CD8-positive, alpha-beta memory T cell (primary cell): ENCODE measurements at regions not wholly inside any gene's neighbourhood (a gene's known extent, or its start where the extent isn't known, plus 50 kb on each side); places are given as distances from the start of the nearest gene placed in this dataset.

Experiments
- CTCF ChIA-PET: fragments of 350-600 bp; sonication (Branson Sonifier 250); formaldehyde crosslinking; loops from one replicate; lab custom pipeline; 2021; ENCODE audit warnings: antibody characterized with exemption; lab: Charles Lee
- POLR2A ChIA-PET: fragments of 350-600 bp; sonication (Branson Sonifier 250); formaldehyde crosslinking; loops from one replicate; lab custom pipeline; 2021; ENCODE audit warnings: antibody characterized with exemption; lab: Charles Lee
- DNase-seq, 5 donors: peaks; one replicate each; pipeline versions ENCODE4 v3.0.0 to v3.0.0-alpha.2; 2020 to 2022; ENCODE audit warnings: mixed read lengths in 1 of 5
- H3K27ac ChIP-seq: one replicate; pipeline ENCODE4 v1.7.0; 2013; ENCODE audit warnings: low read depth, mild to moderate bottlenecking, low read length, moderate library complexity
- H3K27me3 ChIP-seq: 2 replicates; pipeline ENCODE4 v1.7.0; 2013; ENCODE audit warnings: low read length, mild to moderate bottlenecking; ENCODE audit not compliant: insufficient read depth, poor library complexity, severe bottlenecking
- H3K36me3 ChIP-seq: 2 replicates; pipeline ENCODE4 v1.7.0; 2013; ENCODE audit warnings: mild to moderate bottlenecking, low read length, moderate library complexity; ENCODE audit not compliant: insufficient read depth
- H3K4me1 ChIP-seq: 2 replicates; pipeline ENCODE4 v1.7.0; 2013; ENCODE audit warnings: mild to moderate bottlenecking, low read length, moderate library complexity; ENCODE audit not compliant: insufficient read depth
- H3K4me3 ChIP-seq: 2 replicates; pipeline ENCODE4 v1.7.0; 2013; ENCODE audit warnings: mild to moderate bottlenecking, low read length
- H3K9me3 ChIP-seq: 2 replicates; pipeline ENCODE4 v1.7.0; 2013; ENCODE audit warnings: mild to moderate bottlenecking, low read length
- H3K27ac Mint-ChIP-seq, 8 donors: one replicate each; pipeline ENCODE4 v1.8.0; 2020 to 2021; ENCODE audit warnings: mixed read lengths in 8 of 8, mild to moderate bottlenecking in 6 of 8, inconsistent platforms in 3 of 8, moderate library complexity in 3 of 8
- H3K27me3 Mint-ChIP-seq, 2 donors: one replicate each; pipeline ENCODE4 v1.8.0; 2020 to 2021; ENCODE audit warnings: mixed read lengths in 2 of 2, mild to moderate bottlenecking in 1 of 2, moderate library complexity in 1 of 2
- H3K36me3 Mint-ChIP-seq, 3 donors: one replicate each; pipeline ENCODE4 v1.8.0; 2020 to 2021; ENCODE audit warnings: mixed read lengths in 3 of 3, inconsistent platforms in 1 of 3, mild to moderate bottlenecking in 1 of 3
- H3K4me1 Mint-ChIP-seq, 3 donors: one replicate each; pipeline ENCODE4 v1.8.0; 2020 to 2021; ENCODE audit warnings: mixed read lengths in 3 of 3, inconsistent platforms in 1 of 3, mild to moderate bottlenecking in 1 of 3
- H3K4me3 Mint-ChIP-seq, 7 donors: one replicate each; pipeline ENCODE4 v1.8.0; 2020 to 2021; ENCODE audit warnings: mixed read lengths in 7 of 7, mild to moderate bottlenecking in 6 of 7, moderate library complexity in 4 of 7, inconsistent platforms in 2 of 7
- H3K9me3 Mint-ChIP-seq, 5 donors: one replicate each; pipeline ENCODE4 v1.8.0; 2020 to 2022; ENCODE audit warnings: mixed read lengths in 5 of 5, mild to moderate bottlenecking in 3 of 5, moderate library complexity in 2 of 5, inconsistent platforms in 1 of 5

DNA sequence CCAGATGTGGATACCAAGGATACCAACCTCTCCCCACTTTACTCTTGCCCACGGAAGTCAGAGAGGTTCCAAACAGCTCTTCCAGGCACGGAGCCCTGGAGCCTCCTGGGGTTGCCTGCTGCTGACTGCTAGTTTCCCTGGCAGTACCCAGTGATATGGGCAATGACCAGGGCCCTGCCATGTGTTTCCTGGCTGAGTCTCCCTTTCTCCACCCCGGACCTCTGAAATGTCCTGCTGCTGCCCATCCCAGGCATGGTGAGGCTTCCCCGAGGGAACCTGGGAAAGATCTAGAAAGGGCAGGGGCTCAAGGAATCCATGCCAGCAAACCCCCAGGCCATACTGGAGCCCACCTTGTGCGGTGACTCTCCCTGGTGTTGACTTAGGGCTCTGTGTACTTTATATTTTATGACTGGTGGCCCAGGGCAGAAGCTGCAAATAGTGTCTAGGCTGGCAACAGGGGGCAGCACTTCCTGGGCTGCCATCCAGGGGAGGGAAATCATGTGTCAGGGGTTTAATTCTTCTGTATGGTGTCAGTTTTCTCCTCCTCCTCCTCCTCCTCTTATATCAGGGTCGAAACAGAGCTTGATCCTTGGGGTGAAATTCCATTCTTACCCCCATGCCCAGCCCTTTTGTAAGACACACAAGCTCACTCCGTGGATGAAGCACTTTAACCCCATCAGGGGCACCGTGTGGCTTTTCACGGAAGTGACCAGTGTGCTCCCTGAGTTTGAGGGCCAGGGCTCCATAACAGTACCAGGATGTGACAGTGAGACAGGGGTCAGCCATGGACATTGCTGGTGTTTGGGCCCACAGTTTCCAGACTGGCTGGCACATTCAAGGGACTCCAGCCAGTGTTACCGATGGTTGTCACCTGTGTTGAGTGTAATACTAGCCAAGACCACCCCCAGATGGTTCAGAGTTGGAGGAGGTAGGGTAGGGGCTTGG, 62.4 kb upstream of the GDF10 start:
- H3K27ac ChIP-seq, result no peak overlapping the region
- CTCF ChIA-PET, result no interaction called here
- no peaks in the 10 kb centered on the region for H3K36me3 Mint-ChIP-seq
- H3K4me1 ChIP-seq, result no peaks in the 10 kb centered on the region
- H3K4me3 ChIP-seq, result no peak overlapping the region
- H3K36me3 ChIP-seq, result no peaks in the 10 kb centered on the region
- no peaks in the 10 kb centered on the region for H3K9me3 ChIP-seq
- POLR2A ChIA-PET, result no interaction called here
- peaks cover 0 to 6% (median 0%) of the 10 kb centered on the region in 5 donors for H3K9me3 Mint-ChIP-seq
- H3K4me3 Mint-ChIP-seq, result no peak overlapping the region
- peaks cover 0 to 4% of the 10 kb centered on the region in 2 donors for H3K27me3 Mint-ChIP-seq
- peak overlapping the region in 2 of 8 donors; percentile 64 to 75 for H3K27ac Mint-ChIP-seq
- DNase-seq, result no peak
- no peaks in the 10 kb centered on the region for H3K27me3 ChIP-seq
- peaks cover 0 to 4% (median 3%) of the 10 kb centered on the region in 3 donors for H3K4me1 Mint-ChIP-seq

DNA sequence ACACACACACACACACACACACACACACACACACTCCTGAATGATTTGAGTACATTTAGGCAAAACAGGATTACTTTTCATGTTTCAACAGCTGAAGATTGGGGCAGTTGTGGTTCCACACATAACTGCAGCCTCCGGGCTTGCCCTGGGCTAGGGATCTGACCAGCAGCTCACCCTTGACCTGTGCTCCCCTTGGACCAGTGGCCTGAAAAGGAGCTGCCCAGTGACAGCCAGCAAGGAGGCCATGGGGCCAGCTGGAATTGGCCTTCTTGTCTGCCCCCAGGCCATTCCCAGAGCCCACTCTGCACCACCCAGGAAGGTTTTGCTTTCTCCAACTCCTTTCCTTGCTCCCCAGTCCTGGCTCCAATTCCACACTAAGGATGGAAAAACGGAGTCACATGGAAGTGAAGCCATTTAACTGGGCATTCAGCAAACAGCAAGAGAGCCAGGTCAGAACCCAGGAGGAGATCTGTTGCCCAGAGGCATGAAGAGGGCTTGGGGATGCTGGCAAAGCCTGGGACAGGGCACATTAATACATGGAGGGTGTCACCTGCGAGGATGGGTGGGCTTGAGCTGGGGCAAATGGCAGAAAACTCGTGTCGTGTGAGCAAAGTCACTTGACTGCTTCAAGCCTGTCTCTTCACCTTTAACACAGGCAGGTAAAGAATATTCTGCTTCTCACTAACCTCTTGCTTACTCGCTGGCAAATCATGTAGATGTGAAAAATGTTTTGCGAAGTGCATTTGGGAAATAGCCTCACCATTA, 61.5 kb upstream of the GDF10 start:
- CTCF ChIA-PET, result no interaction called here
- peaks cover 0 to 4% of the 10 kb centered on the region in 2 donors for H3K27me3 Mint-ChIP-seq

DNA sequence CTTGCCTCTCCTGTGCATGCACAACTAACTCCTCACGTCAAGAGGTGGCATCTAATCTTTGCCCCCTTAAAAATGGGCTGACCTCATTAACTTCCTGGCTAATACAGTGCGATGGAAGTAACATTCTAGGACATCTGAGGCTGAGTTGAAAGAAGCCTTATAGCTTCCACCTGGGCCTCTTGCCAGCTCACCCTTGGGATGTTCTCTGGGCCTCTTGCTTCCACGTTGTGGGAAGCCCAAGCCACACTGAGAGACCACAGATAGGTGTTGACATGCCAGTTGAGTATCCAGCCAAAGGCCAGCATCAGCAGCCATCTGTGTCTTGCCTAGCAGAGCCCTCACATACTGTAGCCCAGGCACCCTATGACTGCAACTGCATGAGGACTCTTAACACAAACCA, 60.8 kb upstream of the GDF10 start:
- Mint-ChIP-seq H3K27me3 (peaks cover 0 to 4% of the 10 kb centered on the region in 2 donors), H3K36me3 (no peaks in the 10 kb centered on the region), H3K4me3 (no peak overlapping the region), H3K27ac (no peak overlapping the region), H3K4me1 (peaks cover 0 to 7% (median 7%) of the 10 kb centered on the region in 3 donors), H3K9me3 (peaks cover 0 to 6% (median 0%) of the 10 kb centered on the region in 5 donors)
- Histone ChIP-seq H3K9me3 (no peaks in the 10 kb centered on the region), H3K27me3 (no peaks in the 10 kb centered on the region), H3K27ac (no peak overlapping the region), H3K36me3 (no peaks in the 10 kb centered on the region), H3K4me1 (no peaks in the 10 kb centered on the region), H3K4me3 (no peak overlapping the region)
- ChIA-PET CTCF (no interaction called here), POLR2A (no interaction called here)
- no peak for DNase-seq

More for the DNA sequence above, 61.5 kb upstream of the GDF10 start:
- Histone ChIP-seq H3K27me3 (no peaks in the 10 kb centered on the region), H3K4me1 (no peaks in the 10 kb centered on the region), H3K27ac (no peak overlapping the region), H3K9me3 (no peaks in the 10 kb centered on the region), H3K36me3 (no peaks in the 10 kb centered on the region), H3K4me3 (no peak overlapping the region)
- peaks cover 0 to 6% (median 0%) of the 10 kb centered on the region in 5 donors for H3K9me3 Mint-ChIP-seq
- H3K4me3 Mint-ChIP-seq, result no peak overlapping the region
- POLR2A ChIA-PET, result no interaction called here
- no peak overlapping the region for H3K27ac Mint-ChIP-seq
- H3K4me1 Mint-ChIP-seq, result peaks cover 0 to 7% (median 7%) of the 10 kb centered on the region in 3 donors
- no peaks in the 10 kb centered on the region for H3K36me3 Mint-ChIP-seq
- DNase-seq, result no peak

DNA sequence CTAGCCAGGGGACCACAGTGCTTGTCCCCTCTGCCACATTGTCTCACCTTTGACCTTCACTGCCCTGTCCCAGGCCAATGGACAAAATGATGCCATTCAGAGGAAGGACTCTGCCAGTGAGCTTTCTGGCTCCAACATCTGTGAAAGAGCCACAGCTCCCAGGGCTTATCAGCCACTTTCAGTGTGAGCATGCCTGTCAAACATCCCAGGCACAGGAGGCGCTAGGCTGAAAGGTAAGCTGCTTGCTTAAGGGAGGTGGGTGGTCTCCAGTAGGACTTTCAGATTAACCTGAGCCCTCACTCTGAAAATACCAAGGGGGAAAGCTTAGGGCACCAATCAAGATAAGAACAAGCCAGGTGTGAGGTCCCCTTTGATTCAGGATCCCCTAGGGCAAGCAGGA, 59.8 kb upstream of the GDF10 start:
- Mint-ChIP-seq H3K27ac (no peak overlapping the region), H3K9me3 (peaks cover 0 to 6% (median 0%) of the 10 kb centered on the region in 5 donors), H3K4me1 (peaks cover 0 to 7% (median 7%) of the 10 kb centered on the region in 3 donors), H3K36me3 (no peaks in the 10 kb centered on the region), H3K27me3 (peaks cover 0 to 4% of the 10 kb centered on the region in 2 donors), H3K4me3 (no peak overlapping the region)
- no peaks in the 10 kb centered on the region for H3K9me3 ChIP-seq
- POLR2A ChIA-PET, result no interaction called here
- no peaks in the 10 kb centered on the region for H3K27me3 ChIP-seq
- no peak for DNase-seq
- CTCF ChIA-PET, result interaction anchor here (1.1 kb wide), 1 partner anchor 18 kb away, joined by 3 read pairs; no protein-coding TSS in a partner anchor
- H3K4me1 ChIP-seq, result no peaks in the 10 kb centered on the region
- H3K27ac ChIP-seq, result no peak overlapping the region
- H3K4me3 ChIP-seq, result no peak overlapping the region
- H3K36me3 ChIP-seq, result no peaks in the 10 kb centered on the region

DNA sequence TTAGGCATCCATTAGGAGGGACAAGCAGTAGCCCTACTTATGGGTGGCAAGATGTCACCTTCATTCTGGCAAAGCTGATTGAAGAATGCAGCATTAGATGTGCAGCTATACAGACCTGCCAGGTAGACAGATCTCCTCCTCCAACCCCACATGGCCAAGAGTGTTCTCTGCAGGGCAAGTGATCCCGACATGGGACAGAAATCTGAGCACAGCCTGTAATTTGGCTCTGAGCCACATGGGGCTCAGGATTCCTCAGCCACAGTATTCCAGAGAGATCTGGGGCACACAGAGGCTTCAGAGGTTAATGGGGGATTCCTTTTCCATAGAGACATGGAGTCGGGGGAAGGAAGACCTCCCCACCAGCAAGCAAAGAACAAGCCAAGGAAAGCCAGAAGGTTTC, 58.7 kb upstream of the GDF10 start:
- Histone ChIP-seq H3K9me3 (no peaks in the 10 kb centered on the region), H3K27me3 (no peaks in the 10 kb centered on the region), H3K27ac (no peak overlapping the region), H3K36me3 (no peaks in the 10 kb centered on the region), H3K4me3 (no peak overlapping the region), H3K4me1 (no peaks in the 10 kb centered on the region)
- ChIA-PET POLR2A (no interaction called here), CTCF (interaction anchor here (1.2 kb wide), 1 partner anchor 70 kb away, joined by 3 read pairs; no protein-coding TSS in a partner anchor)
- Mint-ChIP-seq H3K36me3 (no peaks in the 10 kb centered on the region), H3K27me3 (peaks cover 0 to 4% of the 10 kb centered on the region in 2 donors), H3K4me1 (peaks cover 0 to 7% (median 7%) of the 10 kb centered on the region in 3 donors), H3K4me3 (no peak overlapping the region), H3K9me3 (peaks cover 0 to 6% (median 0%) of the 10 kb centered on the region in 5 donors), H3K27ac (no peak overlapping the region)
- DNase-seq, result no peak

DNA sequence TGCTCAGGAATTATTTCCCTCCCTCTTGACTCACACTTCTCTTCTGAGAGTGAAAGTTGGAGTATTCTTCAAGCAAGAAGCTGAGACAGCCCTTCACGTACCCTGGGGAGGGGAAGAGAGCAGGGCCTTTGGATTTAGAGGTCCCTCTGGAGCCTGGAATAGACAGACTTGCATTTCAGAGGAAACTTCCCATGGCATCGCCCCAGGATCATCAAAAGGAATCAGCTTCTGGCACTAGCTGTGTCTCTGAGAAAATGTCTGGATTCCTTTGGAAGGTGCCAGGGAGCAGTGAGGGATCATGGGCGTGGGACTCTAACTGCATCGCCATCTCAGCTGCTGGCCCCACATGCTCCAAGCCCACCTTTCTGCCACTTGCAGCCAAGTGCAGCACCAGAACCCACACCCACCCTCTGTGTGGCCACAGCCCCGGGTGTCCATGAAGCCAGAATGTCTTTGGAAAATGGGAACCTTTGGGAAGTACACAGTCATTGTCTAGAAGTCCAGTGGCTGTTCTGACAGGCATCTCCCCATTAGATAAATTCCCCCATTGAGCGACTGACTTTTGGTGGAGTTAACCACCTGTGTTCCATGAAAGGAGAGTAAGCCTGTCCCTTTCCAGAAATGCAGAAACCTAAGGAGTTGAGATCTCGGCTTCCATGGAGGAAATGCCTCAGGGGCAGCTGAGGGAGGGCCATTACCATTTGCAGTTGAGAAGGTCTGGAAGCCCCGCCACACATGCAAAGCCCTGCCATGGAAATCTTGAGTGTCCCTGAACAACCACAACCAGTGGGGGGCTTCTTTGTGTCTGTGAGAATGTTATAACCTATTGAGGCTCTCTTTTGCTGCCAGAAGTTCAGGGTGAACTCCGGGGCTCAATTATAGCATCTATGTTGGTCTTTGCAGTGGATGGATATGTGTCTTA, 57.8 kb upstream of the GDF10 start:
- DNase-seq, result no peak
- Mint-ChIP-seq H3K36me3 (no peaks in the 10 kb centered on the region), H3K9me3 (no peaks in the 10 kb centered on the region), H3K27ac (no peak overlapping the region), H3K4me3 (no peak overlapping the region), H3K27me3 (peaks cover 0 to 4% of the 10 kb centered on the region in 2 donors), H3K4me1 (peaks cover 0 to 7% (median 7%) of the 10 kb centered on the region in 3 donors)
- no peaks in the 10 kb centered on the region for H3K9me3 ChIP-seq
- CTCF ChIA-PET, result interaction anchor here (1.1 to 1.2 kb wide), 2 partner anchors 37 to 69 kb away, joined by 3 read pairs; no protein-coding TSS in a partner anchor
- H3K27ac ChIP-seq, result no peak overlapping the region
- no peaks in the 10 kb centered on the region for H3K27me3 ChIP-seq
- no peak overlapping the region for H3K4me3 ChIP-seq
- H3K4me1 ChIP-seq, result no peaks in the 10 kb centered on the region
- no peaks in the 10 kb centered on the region for H3K36me3 ChIP-seq
- POLR2A ChIA-PET, result no interaction called here

DNA sequence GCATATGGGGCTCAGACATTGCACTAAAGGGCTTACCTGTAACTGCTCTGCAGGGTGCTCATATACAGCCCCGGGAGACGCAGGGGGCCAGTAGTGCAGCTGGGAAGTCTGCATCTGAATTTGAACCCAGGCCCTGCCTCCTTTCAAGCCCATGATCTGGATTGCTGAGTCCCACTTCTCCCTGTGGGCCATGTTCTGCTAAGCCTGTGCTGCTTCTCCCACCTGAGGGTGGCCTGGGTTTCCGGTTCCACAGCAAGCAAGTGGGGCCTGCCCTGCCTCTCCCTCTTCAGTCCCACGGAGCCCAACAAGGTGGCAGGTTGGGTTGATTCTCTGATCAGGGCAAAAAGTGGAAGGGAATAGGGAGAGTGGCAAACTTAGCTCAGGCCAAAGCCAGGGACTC, 56.6 kb upstream of the GDF10 start:
- Histone ChIP-seq H3K27ac (no peak overlapping the region), H3K9me3 (no peaks in the 10 kb centered on the region), H3K4me1 (no peaks in the 10 kb centered on the region), H3K36me3 (no peaks in the 10 kb centered on the region), H3K4me3 (no peak overlapping the region), H3K27me3 (no peaks in the 10 kb centered on the region)
- Mint-ChIP-seq H3K27ac (no peak overlapping the region), H3K9me3 (no peaks in the 10 kb centered on the region), H3K27me3 (peaks cover 0 to 4% of the 10 kb centered on the region in 2 donors), H3K4me3 (no peak overlapping the region), H3K4me1 (peaks cover 0 to 8% (median 7%) of the 10 kb centered on the region in 3 donors), H3K36me3 (no peaks in the 10 kb centered on the region)
- POLR2A ChIA-PET, result no interaction called here
- DNase-seq, result no peak
- CTCF ChIA-PET, result interaction anchor here (1.1 kb wide), 1 partner anchor 35 kb away, joined by 3 read pairs; no protein-coding TSS in a partner anchor
